ENCODE measurements at regions not wholly inside any gene's neighbourhood (a gene's known extent, or its start where the extent isn't known, plus 50 kb on each side); places are given as distances from the start of the nearest gene placed in this dataset.

- TF ChIP-seq CTCF (IDR thresholded peaks at IDR 0.05 in 2 of 3, conservative IDR thresholded peaks at IDR 0.05 in 1 of 3; ENCODE audit: insufficient read depth in 2 of 3, low read depth in 1 of 3, low read length in 3 of 3) = no peak
- no peak for TF ChIP-seq MXD1 (CRISPR knock-in tag; IDR thresholded peaks at IDR 0.05; ENCODE audit: borderline replicate concordance, poor library complexity, severe bottlenecking)
- no peak for TF ChIP-seq FOXP1 (CRISPR knock-in tag; IDR thresholded peaks at IDR 0.05)
- no peak for TF ChIP-seq EZH2 (IDR thresholded peaks at IDR 0.05; ENCODE audit: borderline replicate concordance, low read depth, low read length)
- no peak for TF ChIP-seq FOSL1 (tag; conservative IDR thresholded peaks at IDR 0.05)
- no peak for TF ChIP-seq NUFIP1 (IDR thresholded peaks at IDR 0.05; ENCODE audit: partially characterized antibody)
- no peak for TF ChIP-seq KLF10 (CRISPR knock-in tag; IDR thresholded peaks at IDR 0.05)
- no peak for TF ChIP-seq MED1 (CRISPR knock-in tag; IDR thresholded peaks at IDR 0.05; ENCODE audit: borderline replicate concordance)
These were observed 197.0 kb downstream of the SEC61B start for GRCh38 chr9:99419070-99419469.
